Nephron (organoid): ENCODE measurements at regions not wholly inside any gene's neighbourhood (a gene's known extent, or its start where the extent isn't known, plus 50 kb on each side); places are given as distances from the start of the nearest gene placed in this dataset.

ENCODE experiments used
- H3K27ac Mint-ChIP-seq, 3 experiments: 2 replicates each; pipeline ENCODE4 v1.8.0; 2020; ENCODE audit warnings: mixed read lengths in 3 of 3, mild to moderate bottlenecking in 2 of 3, moderate library complexity in 1 of 3
- H3K27me3 Mint-ChIP-seq: 2 replicates; pipeline ENCODE4 v1.8.0; 2021; ENCODE audit warnings: low read depth, mild to moderate bottlenecking, moderate library complexity, mixed read lengths
- H3K36me3 Mint-ChIP-seq: 2 replicates; pipeline ENCODE4 v1.8.0; 2020; ENCODE audit warnings: low read depth, mixed read lengths
- H3K4me1 Mint-ChIP-seq: 2 replicates; pipeline ENCODE4 v1.8.0; 2020; ENCODE audit warnings: mixed read lengths
- H3K4me3 Mint-ChIP-seq, 3 experiments: 2 replicates each; pipeline ENCODE4 v1.8.0; 2020; ENCODE audit warnings: mild to moderate bottlenecking in 3 of 3, mixed read lengths in 3 of 3, moderate library complexity in 2 of 3
- H3K9me3 Mint-ChIP-seq: 2 replicates; pipeline ENCODE4 v1.8.0; 2020; ENCODE audit warnings: mixed read lengths
- CTCF ChIP-seq, 3 experiments: fragments of 200-600 bp; sonication (generic); IDR thresholded peaks; one replicate each; pipeline ENCODE4 v1.5.0; 2021; ENCODE audit warnings: antibody characterized with exemption in 3 of 3; ENCODE audit not compliant: unreplicated experiment in 3 of 3

- no peaks in the 10 kb centered on the region for H3K27me3 Mint-ChIP-seq
- TF ChIP-seq CTCF (IDR thresholded peaks at IDR 0.05; ENCODE audit: unreplicated experiment in 3 of 3) = no peak
- H3K27ac Mint-ChIP-seq = no peak overlapping the region
- no peaks in the 10 kb centered on the region for H3K4me1 Mint-ChIP-seq
- H3K36me3 Mint-ChIP-seq = no peaks in the 10 kb centered on the region
- no peak overlapping the region for H3K4me3 Mint-ChIP-seq
- H3K9me3 Mint-ChIP-seq = peaks cover 6% of the 10 kb centered on the region
These were observed 145.7 kb upstream of the PLEKHA5 start for GRCh38 chr12:18983854-18984253.

- H3K4me3 Mint-ChIP-seq = no peak overlapping the region
- no peaks in the 10 kb centered on the region for H3K27me3 Mint-ChIP-seq
- H3K4me1 Mint-ChIP-seq = no peaks in the 10 kb centered on the region
- no peak overlapping the region for H3K27ac Mint-ChIP-seq
- no peaks in the 10 kb centered on the region for H3K36me3 Mint-ChIP-seq
- TF ChIP-seq CTCF (IDR thresholded peaks at IDR 0.05; ENCODE audit: unreplicated experiment in 3 of 3) = no peak
- H3K9me3 Mint-ChIP-seq = no peaks in the 10 kb centered on the region
These were observed 138.7 kb upstream of the PLEKHA5 start for GRCh38 chr12:18990856-18991255.

GRCh38 chr12:18992336-18992735 lies 137.2 kb upstream of the PLEKHA5 start:
- Mint-ChIP-seq H3K9me3 (peaks cover 4% of the 10 kb centered on the region), H3K4me1 (no peaks in the 10 kb centered on the region)

DNA sequence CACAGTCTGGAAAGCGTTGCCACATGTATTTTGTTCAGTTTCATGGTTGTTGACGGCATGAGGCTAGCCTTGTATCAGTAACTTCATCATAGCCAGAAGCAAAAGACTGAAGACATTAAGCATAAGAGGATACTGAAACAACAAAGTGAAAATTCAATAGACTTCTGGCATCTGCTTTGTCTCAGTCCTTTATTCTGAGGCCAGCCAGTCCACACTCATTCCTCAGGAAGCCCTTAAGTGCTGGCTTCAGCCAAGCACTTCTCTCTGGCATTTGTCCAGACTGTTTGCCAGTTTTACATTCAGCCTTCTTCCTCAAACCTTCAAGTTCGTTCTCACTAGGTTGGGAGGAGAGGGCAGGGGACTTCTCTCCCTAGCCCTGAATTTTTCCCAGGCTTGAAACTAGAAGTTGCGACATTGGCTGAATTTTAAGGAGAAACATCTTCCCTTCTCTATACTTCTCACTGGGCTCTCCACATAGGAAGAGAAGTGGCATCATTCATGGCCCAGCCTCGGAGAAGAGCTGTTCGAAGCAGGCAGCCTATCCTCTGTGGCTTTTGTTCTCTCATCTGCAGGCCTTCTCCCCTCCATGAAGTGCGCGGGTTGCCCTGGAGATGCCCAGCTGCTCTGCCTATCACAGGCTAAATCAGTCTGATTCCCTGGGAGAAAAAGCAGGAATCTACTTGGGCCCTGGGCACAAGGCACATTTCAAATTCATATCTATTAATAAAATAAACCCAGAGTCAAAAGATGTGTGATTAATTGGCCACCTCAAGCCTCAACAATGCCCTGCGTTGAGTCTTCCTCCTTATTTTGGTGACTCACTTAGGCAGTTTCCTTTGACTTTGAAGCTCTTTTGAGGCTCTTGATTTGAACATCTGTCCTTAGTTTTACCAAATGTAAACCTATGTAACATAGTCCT lies 130.9 kb upstream of the PLEKHA5 start:
- H3K9me3 Mint-ChIP-seq = peaks cover 8% of the 10 kb centered on the region
- TF ChIP-seq CTCF (IDR thresholded peaks at IDR 0.05; ENCODE audit: unreplicated experiment in 3 of 3) = no peak
- no peaks in the 10 kb centered on the region for H3K27me3 Mint-ChIP-seq
- no peaks in the 10 kb centered on the region for H3K4me1 Mint-ChIP-seq
- no peak overlapping the region for H3K4me3 Mint-ChIP-seq
- H3K36me3 Mint-ChIP-seq = no peaks in the 10 kb centered on the region
- peak overlapping the region; percentile 5 to 17 (median 16) for H3K27ac Mint-ChIP-seq

More at GRCh38 chr12:18992336-18992735, 137.2 kb upstream of the PLEKHA5 start:
- H3K27ac Mint-ChIP-seq = no peak overlapping the region
- no peak for TF ChIP-seq CTCF (IDR thresholded peaks at IDR 0.05; ENCODE audit: unreplicated experiment in 3 of 3)
- H3K4me3 Mint-ChIP-seq = no peak overlapping the region
- H3K36me3 Mint-ChIP-seq = no peaks in the 10 kb centered on the region
- H3K27me3 Mint-ChIP-seq = no peaks in the 10 kb centered on the region

DNA sequence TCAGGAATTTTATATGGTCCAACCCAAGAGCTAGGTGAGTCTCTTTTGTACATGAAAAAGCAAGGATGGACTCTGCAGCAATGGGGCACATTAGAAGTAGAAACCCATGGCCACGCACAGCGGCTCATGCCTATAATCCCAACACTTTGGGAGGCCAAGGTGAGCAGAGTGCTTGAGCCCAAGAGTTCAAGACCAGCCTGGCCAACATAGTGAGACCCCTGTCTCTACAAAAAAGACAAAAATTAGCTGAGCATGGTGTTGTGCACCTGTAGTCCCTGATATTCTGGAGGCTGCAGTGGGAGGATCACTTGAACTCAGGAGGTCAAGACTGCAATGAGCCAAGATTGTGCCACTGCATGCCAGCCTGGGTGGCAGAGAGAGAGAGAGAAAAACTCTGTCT lies 128.7 kb upstream of the PLEKHA5 start:
- H3K4me3 Mint-ChIP-seq = no peak overlapping the region
- H3K4me1 Mint-ChIP-seq = no peaks in the 10 kb centered on the region
- H3K36me3 Mint-ChIP-seq = no peaks in the 10 kb centered on the region
- no peak overlapping the region for H3K27ac Mint-ChIP-seq
- H3K9me3 Mint-ChIP-seq = peaks cover 8% of the 10 kb centered on the region
- no peaks in the 10 kb centered on the region for H3K27me3 Mint-ChIP-seq
- TF ChIP-seq CTCF (IDR thresholded peaks at IDR 0.05; ENCODE audit: unreplicated experiment in 3 of 3) = no peak

DNA sequence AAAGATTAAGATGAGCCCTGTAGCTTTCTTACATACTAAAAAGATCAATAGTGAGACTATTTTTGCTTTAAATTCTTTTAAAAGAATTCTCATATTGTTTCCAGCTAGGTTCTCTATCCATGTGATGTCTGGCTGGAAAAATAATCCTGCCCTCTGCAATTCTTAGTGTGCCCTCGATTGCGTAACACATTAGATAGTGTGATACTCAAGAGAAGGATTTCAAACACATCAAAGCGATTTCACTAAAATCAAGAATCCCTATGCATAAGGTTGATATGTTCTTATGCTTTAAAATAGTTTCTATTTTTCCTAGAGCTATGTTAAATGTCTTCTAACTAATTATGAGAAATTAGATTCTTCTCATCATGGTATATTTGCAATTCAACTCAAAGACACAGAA lies 127.3 kb upstream of the PLEKHA5 start:
- Mint-ChIP-seq H3K4me3 (no peak overlapping the region), H3K27ac (no peak overlapping the region), H3K4me1 (no peaks in the 10 kb centered on the region), H3K9me3 (peaks cover 4% of the 10 kb centered on the region), H3K36me3 (no peaks in the 10 kb centered on the region), H3K27me3 (no peaks in the 10 kb centered on the region)
- TF ChIP-seq CTCF (IDR thresholded peaks at IDR 0.05; ENCODE audit: unreplicated experiment in 3 of 3) = no peak
